Mesothelial cell of epicardium (in vitro differentiated cells): ENCODE measurements at regions not wholly inside any gene's neighbourhood (a gene's known extent, or its start where the extent isn't known, plus 50 kb on each side); places are given as distances from the start of the nearest gene placed in this dataset.
"Not testable (repeated sequence)": the region's sequence is repeated elsewhere in the genome, so short reads cannot be mapped to it uniquely, and the experiment has no call there.

Experiments
- DNase-seq, 2 experiments: peaks; one replicate each; pipeline ENCODE4 v3.0.0; 2021; ENCODE audit warnings: low spot score in 2 of 2; ENCODE audit not compliant: unreplicated experiment in 2 of 2
- H3K27ac Mint-ChIP-seq: 2 replicates; pipeline ENCODE4 v1.8.0; 2021; ENCODE audit warnings: mixed read lengths
- H3K27me3 Mint-ChIP-seq: 2 replicates; pipeline ENCODE4 v1.8.0; 2021; ENCODE audit warnings: low read depth, mixed read lengths
- H3K36me3 Mint-ChIP-seq: 2 replicates; pipeline ENCODE4 v1.8.0; 2021; ENCODE audit warnings: mixed read lengths
- H3K4me1 Mint-ChIP-seq: 2 replicates; pipeline ENCODE4 v1.8.0; 2021; ENCODE audit warnings: mixed read lengths
- H3K4me3 Mint-ChIP-seq: 2 replicates; pipeline ENCODE4 v1.8.0; 2021; ENCODE audit warnings: mild to moderate bottlenecking, moderate library complexity, mixed read lengths
- H3K9me3 Mint-ChIP-seq: 2 replicates; pipeline ENCODE4 v1.8.0; 2021; ENCODE audit warnings: mixed read lengths
- CTCF ChIP-seq: fragments of 200-600 bp; sonication (generic); IDR thresholded peaks from one replicate; pipeline ENCODE4 v1.5.0; 2021; ENCODE audit warnings: antibody characterized with exemption; ENCODE audit not compliant: unreplicated experiment

- H3K27me3 Mint-ChIP-seq, result no peaks in the 10 kb centered on the region
- DNase-seq, result no peak
- peaks cover 6% of the 10 kb centered on the region for H3K4me1 Mint-ChIP-seq
- no peak for TF ChIP-seq CTCF
- peak overlapping the region; percentile 53 for H3K27ac Mint-ChIP-seq
- peaks cover 19% of the 10 kb centered on the region for H3K9me3 Mint-ChIP-seq
- peaks cover 2% of the 10 kb centered on the region for H3K36me3 Mint-ChIP-seq
- H3K4me3 Mint-ChIP-seq, result no peak overlapping the region
Measured at GRCh38 chr4:71217688-71218087, 121.1 kb upstream of the SLC4A4 start.

GRCh38 chr4:71220848-71221247, 118.0 kb upstream of the SLC4A4 start:
- not testable (repeated sequence) for H3K4me1 Mint-ChIP-seq, H3K27me3 Mint-ChIP-seq

GRCh38 chr4:71221510-71222466, 117.0 kb upstream of the SLC4A4 start:
- DNase-seq, result no peak
- Mint-ChIP-seq H3K9me3 (peaks cover 19% of the 10 kb centered on the region), H3K4me1 (peaks cover 6% of the 10 kb centered on the region), H3K4me3 (no peak overlapping the region), H3K27me3 (no peaks in the 10 kb centered on the region), H3K36me3 (peaks cover 2% of the 10 kb centered on the region), H3K27ac (no peak overlapping the region)
- no peak for TF ChIP-seq CTCF

More at GRCh38 chr4:71220848-71221247, 118.0 kb upstream of the SLC4A4 start:
- H3K9me3 Mint-ChIP-seq, result peaks cover 19% of the 10 kb centered on the region
- not testable (repeated sequence) for H3K36me3 Mint-ChIP-seq, H3K4me3 Mint-ChIP-seq, H3K27ac Mint-ChIP-seq, DNase-seq

GRCh38 chr4:71222661-71223060, 116.2 kb upstream of the SLC4A4 start:
- peaks cover 19% of the 10 kb centered on the region for H3K9me3 Mint-ChIP-seq
- TF ChIP-seq CTCF, result no peak

GRCh38 chr4:71229477-71230270, 109.1 kb upstream of the SLC4A4 start:
- peak in 1 of 2 experiments; percentile 41 for DNase-seq
- TF ChIP-seq CTCF, result peak; percentile 43
- Mint-ChIP-seq H3K4me1 (peaks cover 48% of the 10 kb centered on the region), H3K27ac (peak overlapping the region; percentile 28), H3K4me3 (peak overlapping the region; percentile 11), H3K27me3 (no peaks in the 10 kb centered on the region), H3K9me3 (no peaks in the 10 kb centered on the region), H3K36me3 (no peaks in the 10 kb centered on the region)

More at GRCh38 chr4:71222661-71223060, 116.2 kb upstream of the SLC4A4 start:
- Mint-ChIP-seq H3K36me3 (peaks cover 2% of the 10 kb centered on the region), H3K4me1 (peaks cover 4% of the 10 kb centered on the region), H3K27ac (no peak overlapping the region), H3K27me3 (no peaks in the 10 kb centered on the region), H3K4me3 (no peak overlapping the region)
- no peak for DNase-seq
